Body of pancreas (tissue), 4 donors: ENCODE measurements at regions not wholly inside any gene's neighbourhood (a gene's known extent, or its start where the extent isn't known, plus 50 kb on each side); places are given as distances from the start of the nearest gene placed in this dataset.

ENCODE experiments used
- ATAC-seq: fragments of 150-250 bp; one replicate; pipeline ENCODE4 v1.9.1; 2016
- DNase-seq, 4 donors: peaks; one replicate each; pipeline ENCODE4 v3.0.0-alpha.2; 2019
- H3K27ac ChIP-seq, 4 donors: fragments of 200-600 bp; sonication (generic); 1 replicate in 3 of 4; 2 replicates in 1 of 4; pipeline versions ENCODE4 v1.5.1 to v1.6.1; 2016 to 2019; ENCODE audit warnings: mild to moderate bottlenecking in 1 of 4, mixed read lengths in 1 of 4, moderate library complexity in 1 of 4
- H3K27me3 ChIP-seq, 2 donors: fragments of 200-600 bp; sonication (generic); one replicate each; pipeline ENCODE4 v1.6.0; 2016; ENCODE audit warnings: mild to moderate bottlenecking in 1 of 2
- H3K36me3 ChIP-seq, 2 donors: fragments of 200-600 bp; sonication (generic); replicated peaks in 1 of 2; 2 replicates each; pipeline ENCODE4 v1.5.1; 2016; ENCODE audit warnings: low read depth in 2 of 2; ENCODE audit not compliant: insufficient read depth in 1 of 2
- H3K4me1 ChIP-seq: fragments of 200-600 bp; sonication (generic); one replicate; pipeline ENCODE4 v1.6.0; 2016
- H3K4me3 ChIP-seq, 2 donors: fragments of 200-600 bp; sonication (generic); 1 replicate in 1 of 2; 2 replicates in 1 of 2; pipeline ENCODE4 v1.5.1; 2016 to 2019
- H3K9me3 ChIP-seq, 3 donors: fragments of 200-600 bp; sonication (generic); 1 replicate in 2 of 3; 2 replicates in 1 of 3; pipeline ENCODE4 v1.5.1; 2016
- CTCF ChIP-seq, 7 experiments: fragments of 450-650 bp in 4 of 7; fragments of 200-600 bp in 3 of 7; sonication (generic) in 3 of 7; IDR thresholded peaks; one replicate each; pipeline ENCODE4 v1.5.1; 2016 to 2019; ENCODE audit warnings: antibody characterized with exemption in 7 of 7
- POLR2A ChIP-seq, 3 donors: fragments of 450-650 bp; IDR thresholded peaks; one replicate each; pipeline ENCODE4 v1.6.1; 2016; ENCODE audit warnings: antibody characterized with exemption in 3 of 3, mild to moderate bottlenecking in 2 of 3
- WGBS, 2 donors: methylation state at CpG; one replicate each; pipeline ENCODE4 v1.1.5; 2017; 5-methylcytosine and 5-hydroxymethylcytosine counted together
- intact Hi-C: fragments of 100-400 bp; cut with DNase I; formaldehyde crosslinking; loops from one replicate; pipeline ENCODE4 v1.15.1; 2023

DNA sequence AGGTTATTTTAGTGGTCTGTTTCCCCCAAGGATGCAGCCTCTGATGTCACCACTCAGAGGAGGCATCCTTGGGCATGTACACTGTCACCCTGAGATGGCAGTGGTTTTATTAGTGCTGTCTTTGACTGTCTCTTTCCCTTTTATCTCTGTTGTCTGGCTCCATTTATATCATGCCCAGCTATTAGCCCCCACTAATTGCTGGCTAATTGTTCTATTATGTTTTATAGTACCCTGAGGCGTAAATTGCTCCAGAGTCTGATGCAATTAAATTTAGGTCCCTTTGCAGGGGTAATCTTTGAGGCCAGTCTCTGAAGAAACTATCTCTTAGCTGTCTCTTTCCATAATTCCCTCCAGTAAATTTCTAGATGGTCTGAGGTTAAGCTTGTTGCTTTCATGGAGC lies 301.0 kb upstream of the KLHL29 start:
- intact Hi-C loops, result no loop called here
- WGBS, 2 donors, result 75 to 95% methylated on average over 1 of the region's 1 CpG
- no peak for ATAC-seq

GRCh38 chr2:23091019-23091418 lies 294.0 kb upstream of the KLHL29 start:
- ATAC-seq, result no peak
- DNase-seq, result no peak
- Histone ChIP-seq H3K4me1 (no peaks in the 10 kb centered on the region), H3K4me3 (no peak overlapping the region), H3K9me3 (peaks cover 0 to 9% (median 0%) of the 10 kb centered on the region in 3 donors), H3K36me3 (no peaks in the 10 kb centered on the region), H3K27ac (no peak overlapping the region), H3K27me3 (no peaks in the 10 kb centered on the region)
- TF ChIP-seq CTCF (IDR thresholded peaks at IDR 0.05), result no peak
- TF ChIP-seq POLR2A (IDR thresholded peaks at IDR 0.05), result no peak
- intact Hi-C loops, result no loop called here

More for the DNA sequence above, 301.0 kb upstream of the KLHL29 start:
- no peak for DNase-seq
- Histone ChIP-seq H3K27me3 (no peaks in the 10 kb centered on the region), H3K4me1 (no peaks in the 10 kb centered on the region), H3K4me3 (no peak overlapping the region), H3K36me3 (no peaks in the 10 kb centered on the region), H3K27ac (no peak overlapping the region), H3K9me3 (peaks cover 0 to 9% (median 0%) of the 10 kb centered on the region in 3 donors)
- TF ChIP-seq CTCF (IDR thresholded peaks at IDR 0.05) (no peak), POLR2A (IDR thresholded peaks at IDR 0.05) (no peak)

- Histone ChIP-seq H3K27me3 (no peaks in the 10 kb centered on the region), H3K9me3 (peaks cover 0 to 9% (median 0%) of the 10 kb centered on the region in 3 donors), H3K4me3 (no peak overlapping the region), H3K36me3 (no peaks in the 10 kb centered on the region), H3K4me1 (no peaks in the 10 kb centered on the region), H3K27ac (no peak overlapping the region)
- TF ChIP-seq POLR2A (IDR thresholded peaks at IDR 0.05) (no peak), CTCF (IDR thresholded peaks at IDR 0.05) (no peak)
- no peak for DNase-seq
- ATAC-seq, result no peak
- WGBS, 2 donors, result 62 to 70% methylated on average over 4 of the region's 4 CpGs
- intact Hi-C loops, result no loop called here
Observed at GRCh38 chr2:23091900-23092299, 293.1 kb upstream of the KLHL29 start.

DNA sequence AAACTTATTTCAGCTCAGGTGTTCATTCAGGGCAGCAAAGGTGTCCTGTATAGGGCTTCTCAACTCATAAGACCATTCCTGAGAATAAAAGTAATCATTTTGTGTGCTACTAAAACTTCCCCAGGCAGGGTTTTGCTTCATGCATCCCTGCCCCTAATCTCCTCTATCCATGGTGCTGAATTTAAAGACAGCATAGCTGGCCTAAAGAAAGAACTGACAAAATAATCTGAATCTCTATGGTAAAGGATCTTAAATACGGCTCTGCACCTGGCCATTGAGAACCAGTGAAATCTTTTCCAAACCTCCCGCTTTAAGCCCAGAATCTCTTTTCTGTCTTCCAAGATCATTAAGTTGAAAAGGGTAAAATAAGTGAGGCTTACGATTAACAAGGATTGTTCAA lies 292.1 kb upstream of the KLHL29 start:
- ATAC-seq (no peak), DNase-seq (no peak)
- TF ChIP-seq CTCF (IDR thresholded peaks at IDR 0.05) (no peak), POLR2A (IDR thresholded peaks at IDR 0.05) (no peak)
- WGBS, 2 donors, result 41 to 53% methylated on average over 3 of the region's 3 CpGs
- Histone ChIP-seq H3K36me3 (no peaks in the 10 kb centered on the region), H3K4me3 (no peak overlapping the region), H3K9me3 (peaks cover 0 to 9% (median 0%) of the 10 kb centered on the region in 3 donors), H3K4me1 (no peaks in the 10 kb centered on the region), H3K27ac (no peak overlapping the region), H3K27me3 (no peaks in the 10 kb centered on the region)
- intact Hi-C loops, result no loop called here

DNA sequence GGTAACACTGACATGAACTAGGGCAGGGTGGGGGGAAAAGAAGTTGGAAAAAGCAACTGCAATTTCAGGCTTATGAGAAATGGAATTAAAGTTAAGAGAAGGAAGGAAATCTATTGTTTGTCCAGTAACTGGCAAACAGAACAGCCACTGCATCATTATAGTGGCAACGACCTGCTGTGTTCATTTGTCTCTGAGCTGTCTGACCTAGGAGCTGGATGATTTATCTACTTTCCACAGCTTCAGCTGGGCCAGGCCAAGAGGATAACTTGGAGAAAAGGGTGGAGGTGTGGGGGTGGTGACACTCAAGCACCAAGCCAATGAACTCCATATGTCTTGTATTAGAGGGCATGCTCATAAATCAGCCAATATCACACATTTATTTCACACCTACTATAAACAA lies 291.5 kb upstream of the KLHL29 start:
- no peak for TF ChIP-seq POLR2A (IDR thresholded peaks at IDR 0.05)
- peaks cover 0 to 3% (median 0%) of the 10 kb centered on the region in 3 donors for H3K9me3 ChIP-seq
- no peaks in the 10 kb centered on the region for H3K27me3 ChIP-seq
- H3K4me3 ChIP-seq, result no peak overlapping the region
- WGBS, 2 donors, result 0 to 9% methylated on average over 1 of the region's 1 CpG
- no peak overlapping the region for H3K27ac ChIP-seq
- H3K36me3 ChIP-seq, result no peaks in the 10 kb centered on the region
- DNase-seq (no peak), ATAC-seq (no peak)
- intact Hi-C loops, result no loop called here
- H3K4me1 ChIP-seq, result no peaks in the 10 kb centered on the region
